ENCODE measurements at regions not wholly inside any gene's neighbourhood (a gene's known extent, or its start where the extent isn't known, plus 50 kb on each side); places are given as distances from the start of the nearest gene placed in this dataset.

DNA sequence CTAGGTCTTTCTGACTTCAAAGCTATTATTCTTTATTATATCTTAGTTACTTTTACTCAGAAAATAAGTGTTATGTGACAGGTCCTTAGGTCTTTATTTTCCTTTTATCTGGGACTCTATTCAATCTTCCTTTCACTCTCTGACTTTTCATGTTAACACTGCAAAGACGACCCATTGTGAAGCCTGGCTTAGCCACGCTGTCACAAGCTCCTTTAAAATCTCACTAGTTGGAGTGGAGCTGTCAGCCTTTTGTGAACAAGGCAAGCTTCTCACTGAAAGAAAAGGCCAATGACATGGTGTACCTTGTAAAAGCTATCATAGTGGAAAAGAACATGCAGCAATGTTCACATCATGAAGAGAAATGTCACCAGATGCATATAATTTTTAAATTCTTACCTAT, 1130.7 kb upstream of the FAM98A start:
- no peak overlapping the region for H4K8ac ChIP-seq (ENCODE audit: extremely low read depth, insufficient read depth, low read length)
- ChIA-PET POLR2A (ENCODE audit: partially characterized antibody) (no interaction called here), CTCF (ENCODE audit: partially characterized antibody) (interaction anchor here (1.2 to 1.3 kb wide), 2 partner anchors 9 to 10 kb away, joined by 3 read pairs; no protein-coding TSS in a partner anchor)
- H3K18ac ChIP-seq (ENCODE audit: extremely low read depth, low read length), result no peak overlapping the region
- no peaks in the 10 kb centered on the region for H3K27me3 ChIP-seq (replicated peaks in 1 of 4; ENCODE audit: control insufficient read depth in 3 of 4, extremely low read depth in 1 of 4, insufficient read depth in 3 of 4, low read length in 3 of 4)
- no peak overlapping the region for H2BK20ac ChIP-seq (ENCODE audit: low read length)
- no peak overlapping the region for H4K5ac ChIP-seq (ENCODE audit: insufficient read length, low read depth, low read length)
- TF ChIP-seq CBX8 (IDR thresholded peaks at IDR 0.05; ENCODE audit: borderline replicate concordance, low read depth, low read length) (no peak), JUN (IDR thresholded peaks at IDR 0.05; ENCODE audit: low read depth, low read length) (no peak), JUND (IDR thresholded peaks at IDR 0.05; ENCODE audit: low read length) (no peak), SAP30 (IDR thresholded peaks at IDR 0.05; ENCODE audit: insufficient read depth, insufficient replicate concordance, low read length) (no peak), CREB1 (IDR thresholded peaks at IDR 0.05) (no peak), SIRT6 (IDR thresholded peaks at IDR 0.05; ENCODE audit: low read length) (no peak), KDM4A (IDR thresholded peaks at IDR 0.05; ENCODE audit: low read depth, low read length, severe bottlenecking) (no peak), POU5F1 (IDR thresholded peaks at IDR 0.05; ENCODE audit: low read depth, low read length) (no peak), HDAC2 (IDR thresholded peaks at IDR 0.05; ENCODE audit: borderline replicate concordance in 1 of 2, low read depth in 2 of 2, low read length in 2 of 2) (no peak), EP300 (IDR thresholded peaks at IDR 0.05; ENCODE audit: borderline replicate concordance in 1 of 2, low read depth in 2 of 2, low read length in 2 of 2) (no peak), GABPA (IDR thresholded peaks at IDR 0.05; ENCODE audit: borderline replicate concordance, insufficient read depth, low read length) (no peak)
- H3K14ac ChIP-seq (ENCODE audit: insufficient read length), result no peak overlapping the region
- no peaks in the 10 kb centered on the region for H3K79me1 ChIP-seq (ENCODE audit: low read depth, low read length)
- peaks cover 0 to 13% (median under 1%) of the 10 kb centered on the region in 4 experiments; a peak in 5 of 7 replicates for H3K4me1 ChIP-seq (replicated peaks in 1 of 4; ENCODE audit: control insufficient read depth in 3 of 4, insufficient read depth in 4 of 4, low read length in 3 of 4)
- no peak overlapping the region for H3K9ac ChIP-seq (replicated peaks in 1 of 4; ENCODE audit: extremely low read depth in 1 of 4, low read depth in 3 of 4, low read length in 3 of 4)
- no peak overlapping the region for H2BK5ac ChIP-seq (ENCODE audit: low read depth, low read length)
- WGBS, 2 experiments (ENCODE audit: extremely low coverage in 1 of 2, insufficient coverage in 1 of 2, insufficient read length in 1 of 2, insufficient replicate concordance in 2 of 2, low coverage in 1 of 2, low lambda C conversion rate in 2 of 2, missing lambda C conversion rate in 1 of 2), result 42% methylated on average over 2 of the region's 2 CpGs; no CpG with 5 or more reads in 1 of the 2 experiments
- no peak overlapping the region for H3K4me2 ChIP-seq (ENCODE audit: insufficient read depth in 1 of 2, low read depth in 2 of 2, low read length in 2 of 2)
- FAIRE-seq (no peak), DNase-seq (ENCODE audit: low read depth in 1 of 2, low spot score in 2 of 2) (no peak)
- no peak overlapping the region for H2BK120ac ChIP-seq (replicated peaks; ENCODE audit: low read depth, low read length)
- no peak overlapping the region for H2AK5ac ChIP-seq (ENCODE audit: low read depth, low read length)
- no peaks in the 10 kb centered on the region; a peak in 1 of 4 replicates for H3K9me3 ChIP-seq (ENCODE audit: insufficient read depth in 2 of 2, low read depth in 1 of 2, low read length in 1 of 2)
- H3K36me3 ChIP-seq (ENCODE audit: control insufficient read depth in 2 of 4, insufficient read depth in 4 of 4, low read length in 3 of 4), result no peaks in the 10 kb centered on the region
- no peaks in the 10 kb centered on the region for H4K20me1 ChIP-seq (replicated peaks in 1 of 2; ENCODE audit: control insufficient read depth in 1 of 2, insufficient read depth in 2 of 2, low read length in 2 of 2)
- no peak overlapping the region for H4K91ac ChIP-seq (replicated peaks; ENCODE audit: insufficient read length, low read length)
- H3K56ac ChIP-seq (replicated peaks; ENCODE audit: insufficient read length, low read depth, low read length), result no peak overlapping the region
- no peaks in the 10 kb centered on the region for H3K79me2 ChIP-seq (ENCODE audit: control insufficient read depth in 1 of 2, insufficient read depth in 2 of 2, low read length in 2 of 2)
- no peak overlapping the region for H2BK15ac ChIP-seq (ENCODE audit: low read length)
- H3K23ac ChIP-seq (ENCODE audit: insufficient read length), result no peak overlapping the region
- no peak overlapping the region for H3K4me3 ChIP-seq (ENCODE audit: extremely low read depth in 1 of 4, insufficient read depth in 2 of 4, low read depth in 3 of 4, low read length in 4 of 4)
- H2BK12ac ChIP-seq (ENCODE audit: low read depth, low read length), result no peak overlapping the region
- H3K27ac ChIP-seq (ENCODE audit: low read depth, low read length), result no peak overlapping the region
- no peak overlapping the region for H3K4ac ChIP-seq (replicated peaks; ENCODE audit: insufficient read length, low read depth, low read length)
- H2AFZ ChIP-seq (ENCODE audit: low read length), result no peak overlapping the region
- no peaks in the 10 kb centered on the region for H3K23me2 ChIP-seq (ENCODE audit: low read depth, low read length)

Measured in H1 (cell line).